ENCODE measurements at regions not wholly inside any gene's neighbourhood (a gene's known extent, or its start where the extent isn't known, plus 50 kb on each side); places are given as distances from the start of the nearest gene placed in this dataset.

DNA sequence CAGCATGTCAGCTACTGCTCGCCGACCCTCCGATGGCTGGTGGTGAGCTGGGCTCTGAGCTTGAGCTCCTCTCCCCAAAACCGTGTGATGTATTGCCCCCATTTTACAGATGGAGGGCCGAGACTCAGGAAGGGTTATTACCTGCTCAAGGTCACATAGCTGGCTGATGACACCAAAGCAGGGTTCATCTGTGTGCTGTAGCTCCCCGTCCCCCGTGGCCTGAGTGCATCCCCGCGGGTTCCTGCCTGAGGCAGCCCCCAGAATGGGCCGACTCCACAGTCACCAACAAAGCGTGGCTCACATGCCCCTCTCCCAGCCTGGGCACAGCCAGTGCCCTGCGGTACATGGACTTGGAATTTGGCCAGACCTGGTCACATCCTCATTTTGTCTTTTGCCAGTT lies 198.6 kb downstream of the TFCP2L1 start:
- no peak for TF ChIP-seq NR2F1 (CRISPR knock-in tag; IDR thresholded peaks at IDR 0.05)
- TF ChIP-seq, protein P1, sequence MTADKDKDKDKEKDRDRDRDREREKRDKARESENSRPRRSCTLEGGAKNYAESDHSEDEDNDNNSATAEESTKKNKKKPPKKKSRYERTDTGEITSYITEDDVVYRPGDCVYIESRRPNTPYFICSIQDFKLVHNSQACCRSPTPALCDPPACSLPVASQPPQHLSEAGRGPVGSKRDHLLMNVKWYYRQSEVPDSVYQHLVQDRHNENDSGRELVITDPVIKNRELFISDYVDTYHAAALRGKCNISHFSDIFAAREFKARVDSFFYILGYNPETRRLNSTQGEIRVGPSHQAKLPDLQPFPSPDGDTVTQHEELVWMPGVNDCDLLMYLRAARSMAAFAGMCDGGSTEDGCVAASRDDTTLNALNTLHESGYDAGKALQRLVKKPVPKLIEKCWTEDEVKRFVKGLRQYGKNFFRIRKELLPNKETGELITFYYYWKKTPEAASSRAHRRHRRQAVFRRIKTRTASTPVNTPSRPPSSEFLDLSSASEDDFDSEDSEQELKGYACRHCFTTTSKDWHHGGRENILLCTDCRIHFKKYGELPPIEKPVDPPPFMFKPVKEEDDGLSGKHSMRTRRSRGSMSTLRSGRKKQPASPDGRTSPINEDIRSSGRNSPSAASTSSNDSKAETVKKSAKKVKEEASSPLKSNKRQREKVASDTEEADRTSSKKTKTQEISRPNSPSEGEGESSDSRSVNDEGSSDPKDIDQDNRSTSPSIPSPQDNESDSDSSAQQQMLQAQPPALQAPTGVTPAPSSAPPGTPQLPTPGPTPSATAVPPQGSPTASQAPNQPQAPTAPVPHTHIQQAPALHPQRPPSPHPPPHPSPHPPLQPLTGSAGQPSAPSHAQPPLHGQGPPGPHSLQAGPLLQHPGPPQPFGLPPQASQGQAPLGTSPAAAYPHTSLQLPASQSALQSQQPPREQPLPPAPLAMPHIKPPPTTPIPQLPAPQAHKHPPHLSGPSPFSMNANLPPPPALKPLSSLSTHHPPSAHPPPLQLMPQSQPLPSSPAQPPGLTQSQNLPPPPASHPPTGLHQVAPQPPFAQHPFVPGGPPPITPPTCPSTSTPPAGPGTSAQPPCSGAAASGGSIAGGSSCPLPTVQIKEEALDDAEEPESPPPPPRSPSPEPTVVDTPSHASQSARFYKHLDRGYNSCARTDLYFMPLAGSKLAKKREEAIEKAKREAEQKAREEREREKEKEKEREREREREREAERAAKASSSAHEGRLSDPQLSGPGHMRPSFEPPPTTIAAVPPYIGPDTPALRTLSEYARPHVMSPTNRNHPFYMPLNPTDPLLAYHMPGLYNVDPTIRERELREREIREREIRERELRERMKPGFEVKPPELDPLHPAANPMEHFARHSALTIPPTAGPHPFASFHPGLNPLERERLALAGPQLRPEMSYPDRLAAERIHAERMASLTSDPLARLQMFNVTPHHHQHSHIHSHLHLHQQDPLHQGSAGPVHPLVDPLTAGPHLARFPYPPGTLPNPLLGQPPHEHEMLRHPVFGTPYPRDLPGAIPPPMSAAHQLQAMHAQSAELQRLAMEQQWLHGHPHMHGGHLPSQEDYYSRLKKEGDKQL (CRISPR knock-in tag; IDR thresholded peaks at IDR 0.05; ENCODE audit: low read depth), result no peak
- TF ChIP-seq, protein P2, sequence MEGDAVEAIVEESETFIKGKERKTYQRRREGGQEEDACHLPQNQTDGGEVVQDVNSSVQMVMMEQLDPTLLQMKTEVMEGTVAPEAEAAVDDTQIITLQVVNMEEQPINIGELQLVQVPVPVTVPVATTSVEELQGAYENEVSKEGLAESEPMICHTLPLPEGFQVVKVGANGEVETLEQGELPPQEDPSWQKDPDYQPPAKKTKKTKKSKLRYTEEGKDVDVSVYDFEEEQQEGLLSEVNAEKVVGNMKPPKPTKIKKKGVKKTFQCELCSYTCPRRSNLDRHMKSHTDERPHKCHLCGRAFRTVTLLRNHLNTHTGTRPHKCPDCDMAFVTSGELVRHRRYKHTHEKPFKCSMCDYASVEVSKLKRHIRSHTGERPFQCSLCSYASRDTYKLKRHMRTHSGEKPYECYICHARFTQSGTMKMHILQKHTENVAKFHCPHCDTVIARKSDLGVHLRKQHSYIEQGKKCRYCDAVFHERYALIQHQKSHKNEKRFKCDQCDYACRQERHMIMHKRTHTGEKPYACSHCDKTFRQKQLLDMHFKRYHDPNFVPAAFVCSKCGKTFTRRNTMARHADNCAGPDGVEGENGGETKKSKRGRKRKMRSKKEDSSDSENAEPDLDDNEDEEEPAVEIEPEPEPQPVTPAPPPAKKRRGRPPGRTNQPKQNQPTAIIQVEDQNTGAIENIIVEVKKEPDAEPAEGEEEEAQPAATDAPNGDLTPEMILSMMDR (CRISPR knock-in tag; IDR thresholded peaks at IDR 0.05), result no peak
- no peak for TF ChIP-seq ZNF510 (CRISPR knock-in tag; IDR thresholded peaks at IDR 0.05; ENCODE audit: low read depth)
- TF ChIP-seq NR1H2 (CRISPR knock-in tag; IDR thresholded peaks at IDR 0.05; ENCODE audit: borderline replicate concordance, low read depth), result no peak
- no peak for TF ChIP-seq ZMYM2 (CRISPR knock-in tag; IDR thresholded peaks at IDR 0.05)
- TF ChIP-seq NFYB (CRISPR knock-in tag; IDR thresholded peaks at IDR 0.05), result no peak
- TF ChIP-seq ZBTB20 (CRISPR knock-in tag; IDR thresholded peaks at IDR 0.05; ENCODE audit: borderline replicate concordance, low read depth), result no peak
- TF ChIP-seq MAFK (conservative IDR thresholded peaks at IDR 0.05 in 1 of 2, IDR thresholded peaks at IDR 0.05 in 1 of 2; ENCODE audit: low read length in 2 of 2), result no peak
- TF ChIP-seq, protein P3, sequence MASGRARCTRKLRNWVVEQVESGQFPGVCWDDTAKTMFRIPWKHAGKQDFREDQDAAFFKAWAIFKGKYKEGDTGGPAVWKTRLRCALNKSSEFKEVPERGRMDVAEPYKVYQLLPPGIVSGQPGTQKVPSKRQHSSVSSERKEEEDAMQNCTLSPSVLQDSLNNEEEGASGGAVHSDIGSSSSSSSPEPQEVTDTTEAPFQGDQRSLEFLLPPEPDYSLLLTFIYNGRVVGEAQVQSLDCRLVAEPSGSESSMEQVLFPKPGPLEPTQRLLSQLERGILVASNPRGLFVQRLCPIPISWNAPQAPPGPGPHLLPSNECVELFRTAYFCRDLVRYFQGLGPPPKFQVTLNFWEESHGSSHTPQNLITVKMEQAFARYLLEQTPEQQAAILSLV (CRISPR knock-in tag; IDR thresholded peaks at IDR 0.05; ENCODE audit: borderline replicate concordance), result no peak
- no peak for TF ChIP-seq PHB2 (IDR thresholded peaks at IDR 0.05; ENCODE audit: partially characterized antibody)
- no peak for TF ChIP-seq FOSL2 (CRISPR knock-in tag; IDR thresholded peaks at IDR 0.05)

Measured in HepG2 (cell line).